ENCODE measurements at regions not wholly inside any gene's neighbourhood (a gene's known extent, or its start where the extent isn't known, plus 50 kb on each side); places are given as distances from the start of the nearest gene placed in this dataset.
"Not testable (repeated sequence)": the region's sequence is repeated elsewhere in the genome, so short reads cannot be mapped to it uniquely, and the experiment has no call there.

DNA sequence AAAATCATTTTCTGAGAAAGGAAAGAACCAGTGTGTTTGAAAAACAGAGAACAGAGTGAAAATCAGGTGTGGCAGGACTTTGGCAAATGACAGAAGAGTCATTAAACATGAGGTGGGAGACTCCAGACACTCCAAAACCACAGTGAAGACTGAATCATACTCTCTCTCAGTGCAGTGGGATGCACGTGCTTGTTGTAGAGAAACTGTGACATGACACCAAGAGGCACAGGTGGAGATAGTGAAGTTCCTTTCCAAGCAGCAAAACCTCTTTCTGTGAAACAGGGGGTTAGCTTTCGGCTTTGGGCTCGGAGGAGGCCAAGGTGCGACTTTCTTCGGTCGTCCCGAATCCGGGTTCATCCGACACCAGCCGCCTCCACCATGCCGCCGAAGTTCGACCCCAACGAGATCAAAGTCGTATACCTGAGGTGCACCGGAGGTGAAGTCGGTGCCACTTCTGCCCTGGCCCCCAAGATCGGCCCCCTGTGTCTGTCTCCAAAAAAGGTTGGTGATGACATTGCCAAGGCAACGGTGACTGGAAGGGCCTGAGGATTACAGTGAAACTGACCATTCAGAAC is 599.0 kb downstream of the DOK5 start:
- TF ChIP-seq, protein P1, sequence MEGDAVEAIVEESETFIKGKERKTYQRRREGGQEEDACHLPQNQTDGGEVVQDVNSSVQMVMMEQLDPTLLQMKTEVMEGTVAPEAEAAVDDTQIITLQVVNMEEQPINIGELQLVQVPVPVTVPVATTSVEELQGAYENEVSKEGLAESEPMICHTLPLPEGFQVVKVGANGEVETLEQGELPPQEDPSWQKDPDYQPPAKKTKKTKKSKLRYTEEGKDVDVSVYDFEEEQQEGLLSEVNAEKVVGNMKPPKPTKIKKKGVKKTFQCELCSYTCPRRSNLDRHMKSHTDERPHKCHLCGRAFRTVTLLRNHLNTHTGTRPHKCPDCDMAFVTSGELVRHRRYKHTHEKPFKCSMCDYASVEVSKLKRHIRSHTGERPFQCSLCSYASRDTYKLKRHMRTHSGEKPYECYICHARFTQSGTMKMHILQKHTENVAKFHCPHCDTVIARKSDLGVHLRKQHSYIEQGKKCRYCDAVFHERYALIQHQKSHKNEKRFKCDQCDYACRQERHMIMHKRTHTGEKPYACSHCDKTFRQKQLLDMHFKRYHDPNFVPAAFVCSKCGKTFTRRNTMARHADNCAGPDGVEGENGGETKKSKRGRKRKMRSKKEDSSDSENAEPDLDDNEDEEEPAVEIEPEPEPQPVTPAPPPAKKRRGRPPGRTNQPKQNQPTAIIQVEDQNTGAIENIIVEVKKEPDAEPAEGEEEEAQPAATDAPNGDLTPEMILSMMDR (IDR thresholded peaks at IDR 0.05): not testable (repeated sequence)
- not testable (repeated sequence) for TF ChIP-seq POLR2A (IDR thresholded peaks at IDR 0.05)
